ENCODE measurements at regions not wholly inside any gene's neighbourhood (a gene's known extent, or its start where the extent isn't known, plus 50 kb on each side); places are given as distances from the start of the nearest gene placed in this dataset.

GRCh38 chr7:114088470-114088940, 169.7 kb upstream of the PPP1R3A start:
- TF ChIP-seq MYC (IDR thresholded peaks at IDR 0.05; ENCODE audit: low read depth, low read length) (no peak), POLR2A (IDR thresholded peaks at IDR 0.05; ENCODE audit: extremely low read depth, insufficient read length) (no peak)
- TF ChIP-seq, protein P1, sequence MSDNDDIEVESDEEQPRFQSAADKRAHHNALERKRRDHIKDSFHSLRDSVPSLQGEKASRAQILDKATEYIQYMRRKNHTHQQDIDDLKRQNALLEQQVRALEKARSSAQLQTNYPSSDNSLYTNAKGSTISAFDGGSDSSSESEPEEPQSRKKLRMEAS (IDR thresholded peaks at IDR 0.05; ENCODE audit: low read depth, low read length), result no peak
- TF ChIP-seq, protein P2, sequence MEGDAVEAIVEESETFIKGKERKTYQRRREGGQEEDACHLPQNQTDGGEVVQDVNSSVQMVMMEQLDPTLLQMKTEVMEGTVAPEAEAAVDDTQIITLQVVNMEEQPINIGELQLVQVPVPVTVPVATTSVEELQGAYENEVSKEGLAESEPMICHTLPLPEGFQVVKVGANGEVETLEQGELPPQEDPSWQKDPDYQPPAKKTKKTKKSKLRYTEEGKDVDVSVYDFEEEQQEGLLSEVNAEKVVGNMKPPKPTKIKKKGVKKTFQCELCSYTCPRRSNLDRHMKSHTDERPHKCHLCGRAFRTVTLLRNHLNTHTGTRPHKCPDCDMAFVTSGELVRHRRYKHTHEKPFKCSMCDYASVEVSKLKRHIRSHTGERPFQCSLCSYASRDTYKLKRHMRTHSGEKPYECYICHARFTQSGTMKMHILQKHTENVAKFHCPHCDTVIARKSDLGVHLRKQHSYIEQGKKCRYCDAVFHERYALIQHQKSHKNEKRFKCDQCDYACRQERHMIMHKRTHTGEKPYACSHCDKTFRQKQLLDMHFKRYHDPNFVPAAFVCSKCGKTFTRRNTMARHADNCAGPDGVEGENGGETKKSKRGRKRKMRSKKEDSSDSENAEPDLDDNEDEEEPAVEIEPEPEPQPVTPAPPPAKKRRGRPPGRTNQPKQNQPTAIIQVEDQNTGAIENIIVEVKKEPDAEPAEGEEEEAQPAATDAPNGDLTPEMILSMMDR (IDR thresholded peaks at IDR 0.05; ENCODE audit: low read depth, low read length), result no peak
- no peak overlapping the region for H3K4me3 ChIP-seq (ENCODE audit: low read depth, low read length)
- DNase-seq (ENCODE audit: low read depth), result no peak

DNA sequence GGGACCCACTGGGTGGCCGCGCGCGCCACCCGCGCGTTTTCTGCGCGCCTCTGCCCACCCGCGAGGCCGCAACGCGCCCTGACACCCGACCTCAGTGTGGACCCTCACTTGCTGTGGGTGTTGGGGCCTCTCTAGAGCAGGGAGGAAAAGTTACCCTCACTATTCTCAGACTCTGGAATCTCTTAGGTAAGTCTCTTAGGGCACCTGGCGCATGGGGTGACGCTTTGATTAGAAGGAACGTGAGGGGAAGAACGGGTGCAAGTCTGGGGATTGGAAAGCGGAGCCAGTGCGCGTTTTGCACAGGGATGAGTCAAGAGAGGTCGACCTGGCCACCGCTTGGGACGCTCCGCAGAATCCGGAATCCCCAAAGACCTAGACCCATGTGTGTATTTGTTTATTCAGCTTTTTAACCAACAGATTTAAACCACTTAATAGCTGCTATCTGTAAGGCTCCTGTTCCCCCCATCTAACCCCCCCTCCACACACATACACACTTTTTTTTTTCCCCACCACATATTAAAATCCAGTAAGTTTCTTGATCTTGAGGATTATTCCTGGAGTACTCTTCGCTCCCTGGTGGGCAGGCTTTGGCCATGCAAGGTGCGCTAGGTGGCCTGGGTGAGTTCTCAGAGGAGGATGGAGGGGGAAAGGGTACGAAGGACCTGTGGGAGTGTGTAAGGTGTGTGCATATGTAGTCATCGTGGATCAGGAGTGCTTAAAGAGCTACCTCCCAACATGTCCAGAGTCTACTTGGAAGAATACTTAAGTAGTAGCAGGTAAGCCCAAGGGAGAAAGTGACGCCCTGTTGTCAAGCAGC, 169.1 kb upstream of the PPP1R3A start:
- TF ChIP-seq POLR2A (IDR thresholded peaks at IDR 0.05; ENCODE audit: extremely low read depth, insufficient read length), result no peak
- TF ChIP-seq MYC (IDR thresholded peaks at IDR 0.05; ENCODE audit: low read depth, low read length), result no peak
- TF ChIP-seq, protein P2 (IDR thresholded peaks at IDR 0.05; ENCODE audit: low read depth, low read length), result no peak
- TF ChIP-seq, protein P1 (IDR thresholded peaks at IDR 0.05; ENCODE audit: low read depth, low read length), result no peak
- no peak for DNase-seq (ENCODE audit: low read depth)
- H3K4me3 ChIP-seq (ENCODE audit: low read depth, low read length), result no peak overlapping the region

GRCh38 chr7:114086914-114087652, 168.3 kb upstream of the PPP1R3A start:
- DNase-seq (ENCODE audit: low read depth), result no peak
- TF ChIP-seq, protein P2 (IDR thresholded peaks at IDR 0.05; ENCODE audit: low read depth, low read length), result no peak
- TF ChIP-seq POLR2A (IDR thresholded peaks at IDR 0.05; ENCODE audit: extremely low read depth, insufficient read length), result no peak
- TF ChIP-seq, protein P1 (IDR thresholded peaks at IDR 0.05; ENCODE audit: low read depth, low read length), result no peak
- no peak for TF ChIP-seq MYC (IDR thresholded peaks at IDR 0.05; ENCODE audit: low read depth, low read length)
- no peak overlapping the region for H3K4me3 ChIP-seq (ENCODE audit: low read depth, low read length)

DNA sequence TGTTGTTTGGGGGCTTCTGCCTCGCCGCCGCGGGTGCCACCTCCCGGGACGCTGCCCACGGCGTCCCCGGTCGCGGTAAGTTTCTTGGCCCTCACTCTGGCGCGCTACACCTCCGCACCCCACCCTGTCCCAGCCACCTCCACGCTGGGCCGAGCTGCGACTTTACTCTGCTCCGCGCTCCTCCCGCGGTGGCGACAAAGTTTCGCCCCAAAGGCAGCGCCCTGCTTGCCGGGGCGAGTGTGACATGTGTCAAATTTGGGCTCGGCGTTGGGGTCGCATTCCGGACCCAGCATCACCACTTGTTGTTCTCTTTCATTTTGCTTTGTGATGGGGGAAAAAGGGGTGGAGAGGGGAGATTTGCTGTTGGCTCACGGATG, 167.7 kb upstream of the PPP1R3A start:
- no peak for DNase-seq (ENCODE audit: low read depth)
- H3K4me3 ChIP-seq (ENCODE audit: low read depth, low read length), result no peak overlapping the region
- no peak for TF ChIP-seq MYC (IDR thresholded peaks at IDR 0.05; ENCODE audit: low read depth, low read length)
- TF ChIP-seq, protein P2 (IDR thresholded peaks at IDR 0.05; ENCODE audit: low read depth, low read length), result no peak
- TF ChIP-seq, protein P1 (IDR thresholded peaks at IDR 0.05; ENCODE audit: low read depth, low read length), result no peak
- no peak for TF ChIP-seq POLR2A (IDR thresholded peaks at IDR 0.05; ENCODE audit: extremely low read depth, insufficient read length)

- TF ChIP-seq, protein P1 (IDR thresholded peaks at IDR 0.05; ENCODE audit: low read depth, low read length), result no peak
- TF ChIP-seq MYC (IDR thresholded peaks at IDR 0.05; ENCODE audit: low read depth, low read length), result no peak
- TF ChIP-seq POLR2A (IDR thresholded peaks at IDR 0.05; ENCODE audit: extremely low read depth, insufficient read length), result no peak
- TF ChIP-seq, protein P2 (IDR thresholded peaks at IDR 0.05; ENCODE audit: low read depth, low read length), result no peak
- no peak overlapping the region for H3K4me3 ChIP-seq (ENCODE audit: low read depth, low read length)
- DNase-seq (ENCODE audit: low read depth), result peak; percentile 25
These were observed 167.0 kb upstream of the PPP1R3A start for GRCh38 chr7:114085592-114086501.

Measured in NB4 (cell line).